Astrocyte of the cerebellum (primary cell): ENCODE measurements at regions not wholly inside any gene's neighbourhood (a gene's known extent, or its start where the extent isn't known, plus 50 kb on each side); places are given as distances from the start of the nearest gene placed in this dataset.

Source experiments
- DNase-seq: peaks from one replicate; pipeline ENCODE4 v3.0.0-alpha.2; 2011; ENCODE audit warnings: low read depth
- H3K4me3 ChIP-seq: 2 replicates; pipeline ENCODE4 v1.5.1; 2011; ENCODE audit warnings: mild to moderate bottlenecking, low read depth, low read length, moderate library complexity
- in situ Hi-C: cut with HindIII; loops from 2 replicates; pipeline ENCODE4 v1.10.0; 2017; ENCODE audit warnings: low sequenced_read_pairs
- TF ChIP-seq, protein P1 (sequence below): IDR thresholded peaks from 2 replicates; pipeline ENCODE4 v1.5.1; 2012; ENCODE audit warnings: low read length, low read depth, moderate library complexity, mild to moderate bottlenecking; ENCODE audit errors: missing control alignments

- no peak overlapping the region for H3K4me3 ChIP-seq
- DNase-seq: no peak
- TF ChIP-seq, protein P1, sequence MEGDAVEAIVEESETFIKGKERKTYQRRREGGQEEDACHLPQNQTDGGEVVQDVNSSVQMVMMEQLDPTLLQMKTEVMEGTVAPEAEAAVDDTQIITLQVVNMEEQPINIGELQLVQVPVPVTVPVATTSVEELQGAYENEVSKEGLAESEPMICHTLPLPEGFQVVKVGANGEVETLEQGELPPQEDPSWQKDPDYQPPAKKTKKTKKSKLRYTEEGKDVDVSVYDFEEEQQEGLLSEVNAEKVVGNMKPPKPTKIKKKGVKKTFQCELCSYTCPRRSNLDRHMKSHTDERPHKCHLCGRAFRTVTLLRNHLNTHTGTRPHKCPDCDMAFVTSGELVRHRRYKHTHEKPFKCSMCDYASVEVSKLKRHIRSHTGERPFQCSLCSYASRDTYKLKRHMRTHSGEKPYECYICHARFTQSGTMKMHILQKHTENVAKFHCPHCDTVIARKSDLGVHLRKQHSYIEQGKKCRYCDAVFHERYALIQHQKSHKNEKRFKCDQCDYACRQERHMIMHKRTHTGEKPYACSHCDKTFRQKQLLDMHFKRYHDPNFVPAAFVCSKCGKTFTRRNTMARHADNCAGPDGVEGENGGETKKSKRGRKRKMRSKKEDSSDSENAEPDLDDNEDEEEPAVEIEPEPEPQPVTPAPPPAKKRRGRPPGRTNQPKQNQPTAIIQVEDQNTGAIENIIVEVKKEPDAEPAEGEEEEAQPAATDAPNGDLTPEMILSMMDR: no peak
- in situ Hi-C loops: no loop called here
Observed at GRCh38 chr9:105835721-105836120, 141.4 kb downstream of the TMEM38B start.

- DNase-seq: no peak
- in situ Hi-C loops: no loop called here
- TF ChIP-seq, protein P1: no peak
- no peak overlapping the region for H3K4me3 ChIP-seq
Observed at GRCh38 chr9:105836936-105837660, 142.8 kb downstream of the TMEM38B start.

DNA sequence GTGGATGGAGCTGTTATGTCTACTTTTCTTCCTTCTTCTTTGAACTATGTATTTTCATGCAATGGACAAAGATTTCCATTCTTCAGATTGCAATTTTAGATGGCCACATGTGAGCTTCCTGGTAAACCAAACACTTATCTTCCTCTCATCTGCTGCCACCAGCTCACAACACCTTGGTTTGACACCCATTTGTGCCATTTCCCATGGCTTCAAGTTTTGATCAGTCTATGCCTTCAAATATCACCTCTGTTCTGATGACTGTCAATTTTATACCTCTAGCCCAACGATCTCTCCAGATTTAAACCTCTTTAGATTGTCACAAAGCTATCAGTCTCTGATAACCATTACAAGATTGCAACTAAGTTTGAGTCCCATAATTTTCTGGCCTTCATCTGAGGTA lies 147.2 kb downstream of the TMEM38B start:
- in situ Hi-C loops: loop anchor here (10.0 kb wide), 1 partner anchor 383 kb away; no protein-coding TSS in a partner anchor
- H3K4me3 ChIP-seq: no peak overlapping the region
- DNase-seq: no peak
- TF ChIP-seq, protein P1: no peak

GRCh38 chr9:105842023-105842644 lies 147.8 kb downstream of the TMEM38B start:
- TF ChIP-seq, protein P1: peak; percentile 86
- peak; percentile 16 for DNase-seq
- in situ Hi-C loops: loop anchor here (10.0 kb wide), 1 partner anchor 383 kb away; no protein-coding TSS in a partner anchor
- no peak overlapping the region for H3K4me3 ChIP-seq

DNA sequence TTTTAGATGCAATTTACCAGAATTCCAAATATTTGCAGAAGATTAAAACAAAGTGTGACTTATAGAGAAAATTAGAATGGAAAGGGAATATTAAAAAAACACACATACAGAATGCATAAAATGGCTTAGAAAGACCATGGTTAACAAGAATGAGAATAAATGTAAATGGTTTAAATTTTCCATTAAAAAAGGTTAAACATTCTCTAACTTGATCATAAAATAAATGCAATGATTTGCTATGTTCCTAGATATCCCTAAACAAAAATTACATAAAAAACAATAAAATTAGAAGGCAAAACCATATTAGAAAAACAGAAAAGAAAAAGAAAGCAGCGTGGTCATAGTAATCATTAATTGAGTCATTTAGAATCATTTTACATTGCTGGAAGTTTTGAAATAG lies 152.5 kb downstream of the TMEM38B start:
- DNase-seq: no peak
- H3K4me3 ChIP-seq: no peak overlapping the region
- in situ Hi-C loops: loop anchor here (10.0 kb wide), 1 partner anchor 378 kb away; no protein-coding TSS in a partner anchor
- TF ChIP-seq, protein P1: no peak

- TF ChIP-seq, protein P1: no peak
- no peak overlapping the region for H3K4me3 ChIP-seq
- in situ Hi-C loops: no loop called here
- no peak for DNase-seq
Observed at GRCh38 chr9:105850852-105851500, 156.6 kb downstream of the TMEM38B start.
